GM19438 (cell line): ENCODE measurements at regions not wholly inside any gene's neighbourhood (a gene's known extent, or its start where the extent isn't known, plus 50 kb on each side); places are given as distances from the start of the nearest gene placed in this dataset.

Experiments used
- ATAC-seq: cut with Tn5 transposase; IDR thresholded peaks from one replicate; pipeline ENCODE4 v1.9.1; 2021; ENCODE audit warnings: low read depth; ENCODE audit not compliant: unreplicated experiment

DNA sequence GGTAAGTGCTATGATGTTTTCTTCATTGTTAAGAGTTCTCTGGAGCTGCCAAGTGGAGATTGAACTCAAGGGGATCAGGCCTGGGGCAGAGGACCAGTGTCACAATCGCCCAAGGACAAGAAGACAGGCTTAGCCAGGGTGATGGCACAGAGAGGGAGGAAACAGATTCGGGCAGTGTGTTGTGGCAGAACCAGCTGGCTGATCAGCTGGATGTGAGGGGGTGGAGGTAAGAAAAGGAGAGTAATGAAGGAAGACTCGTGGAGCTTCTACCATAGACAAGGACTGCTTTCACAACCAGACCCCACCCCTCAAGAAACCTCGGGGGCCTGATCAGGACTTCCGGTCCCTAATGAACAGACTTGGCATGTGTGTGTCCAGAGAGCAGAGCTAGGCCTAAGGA lies 60.9 kb upstream of the LINGO1 start:
- ATAC-seq, result no peak

GRCh38 chr15:77692614-77693013 lies 59.9 kb upstream of the LINGO1 start:
- no peak for ATAC-seq

GRCh38 chr15:77691607-77692006 lies 58.9 kb upstream of the LINGO1 start:
- no peak for ATAC-seq

GRCh38 chr15:77689821-77690220 lies 57.1 kb upstream of the LINGO1 start:
- no peak for ATAC-seq

DNA sequence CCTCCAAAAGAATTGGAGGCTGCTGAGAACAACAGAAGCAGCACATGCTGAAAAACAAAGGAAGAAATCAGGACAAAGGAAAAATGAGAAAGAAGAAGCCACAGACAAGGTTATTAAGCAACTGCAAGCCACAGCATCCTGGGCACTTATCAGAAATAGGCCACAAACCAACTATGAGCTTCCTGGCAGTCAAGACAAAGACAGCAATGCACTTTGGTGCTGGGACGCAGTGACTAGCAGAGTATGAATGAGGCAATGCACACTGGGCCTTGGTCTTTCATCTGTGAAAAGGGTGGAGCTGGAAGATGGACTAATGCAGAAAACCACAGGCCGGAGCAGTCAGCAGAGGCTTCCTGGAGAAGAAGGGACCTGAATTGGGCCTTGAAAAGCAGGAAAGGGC lies 56.0 kb upstream of the LINGO1 start:
- no peak for ATAC-seq

GRCh38 chr15:77688266-77688665 lies 55.6 kb upstream of the LINGO1 start:
- ATAC-seq, result no peak

- ATAC-seq, result no peak
Observed at GRCh38 chr15:77685082-77685815, 52.5 kb upstream of the LINGO1 start.

DNA sequence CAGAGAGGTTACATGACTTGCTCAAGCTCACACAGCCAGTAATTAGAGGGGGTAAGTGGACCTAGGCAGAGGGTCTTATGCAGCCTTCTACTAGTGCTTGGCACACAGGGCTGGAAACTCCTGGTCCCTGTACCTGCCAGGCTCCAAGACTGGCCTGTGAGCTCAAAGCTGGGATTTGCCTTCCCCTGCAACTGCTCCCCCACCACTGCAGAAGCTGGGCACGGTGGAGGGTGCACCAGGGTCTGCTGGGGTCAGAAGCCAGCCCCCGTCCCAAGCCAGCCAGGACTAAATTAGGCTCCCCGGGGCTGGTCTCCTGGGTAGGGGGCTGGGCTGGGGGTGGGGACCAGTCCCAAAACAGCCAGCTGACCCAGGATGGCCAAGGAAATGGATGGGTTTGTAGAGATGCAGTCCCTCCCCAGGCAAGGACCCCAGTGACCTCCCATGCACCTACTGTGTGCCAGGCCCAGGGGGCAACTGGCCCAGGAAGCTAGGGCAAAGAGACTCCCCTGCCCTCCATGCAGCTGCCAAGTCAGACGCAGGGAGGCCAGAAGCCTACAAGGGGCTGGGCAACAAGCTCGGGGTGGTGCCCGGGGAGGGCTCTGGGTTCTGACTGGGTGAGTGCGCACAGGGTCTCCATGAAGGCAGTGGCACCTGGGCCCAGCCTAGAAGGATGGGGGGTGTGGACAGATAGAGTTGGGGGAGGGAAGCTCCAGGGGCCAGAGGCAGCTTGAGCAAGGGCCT lies 51.8 kb upstream of the LINGO1 start:
- no peak for ATAC-seq

- ATAC-seq, result no peak
Observed at GRCh38 chr15:77682564-77682963, 49.9 kb upstream of the LINGO1 start.
